EH (cell line): ENCODE measurements at regions not wholly inside any gene's neighbourhood (a gene's known extent, or its start where the extent isn't known, plus 50 kb on each side); places are given as distances from the start of the nearest gene placed in this dataset.
"Not testable (repeated sequence)": the region's sequence is repeated elsewhere in the genome, so short reads cannot be mapped to it uniquely, and the experiment has no call there.

ENCODE experiments used
- DNase-seq: peaks from one replicate; pipeline ENCODE4 v3.0.0-alpha.2; 2015; ENCODE audit warnings: low read depth

DNA sequence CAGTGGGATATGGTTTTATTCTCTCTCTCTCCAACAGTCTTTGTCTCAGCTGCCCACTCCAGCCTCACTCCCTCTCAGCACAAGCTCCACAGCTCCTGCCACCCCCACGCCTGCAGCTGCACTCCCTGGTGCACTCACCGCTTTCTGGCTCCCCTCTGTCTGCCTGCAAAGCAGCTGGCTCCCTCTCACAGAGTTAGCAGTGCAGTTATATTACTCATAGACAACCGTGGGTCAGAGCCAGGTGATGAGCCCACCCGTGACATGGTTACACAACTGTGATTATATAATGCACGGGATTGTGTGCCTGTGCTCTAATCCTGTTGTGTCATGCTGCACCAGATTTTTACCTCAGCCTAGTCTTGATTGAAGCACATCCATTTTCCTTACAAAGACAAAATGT is 276.9 kb upstream of the CHAC2 start:
- DNase-seq = no peak

DNA sequence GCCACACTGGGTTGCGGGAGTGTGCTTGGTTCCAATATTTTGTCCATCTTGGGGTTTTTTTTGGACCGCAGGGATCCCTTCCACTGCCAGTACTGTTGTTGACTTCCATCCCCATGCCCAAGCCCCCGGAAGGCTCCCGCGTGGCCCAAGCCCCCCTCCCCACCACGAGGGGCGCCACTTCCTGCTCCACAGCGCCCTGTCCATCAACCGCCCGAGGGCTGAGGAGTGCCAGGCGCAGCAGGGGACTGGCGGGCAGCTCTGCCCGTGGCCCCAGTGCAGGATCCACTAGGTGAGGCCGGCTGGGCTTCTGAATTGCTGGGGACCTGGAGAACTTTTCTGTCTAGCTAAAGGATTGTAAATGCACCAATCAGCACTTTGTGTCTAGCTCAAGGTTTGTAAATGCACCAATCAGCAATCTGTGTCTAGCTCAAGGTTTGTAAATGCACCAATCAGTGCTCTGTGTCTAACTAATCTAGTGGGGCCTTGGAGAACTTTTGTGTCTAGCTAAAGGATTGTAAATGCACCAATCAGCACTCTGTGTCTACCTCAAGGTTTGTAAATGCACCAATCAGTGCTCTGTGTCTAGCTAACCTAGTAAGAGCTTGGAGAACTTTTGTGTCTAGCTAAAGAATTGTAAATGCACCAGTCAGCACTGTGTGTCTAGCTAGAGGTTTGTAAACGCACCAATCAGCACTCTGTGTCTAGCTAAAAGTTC is 281.3 kb upstream of the CHAC2 start:
- DNase-seq = not testable (repeated sequence)

- DNase-seq = no peak
Measured at GRCh38 chr2:53485021-53485728, 282.4 kb upstream of the CHAC2 start.

DNA sequence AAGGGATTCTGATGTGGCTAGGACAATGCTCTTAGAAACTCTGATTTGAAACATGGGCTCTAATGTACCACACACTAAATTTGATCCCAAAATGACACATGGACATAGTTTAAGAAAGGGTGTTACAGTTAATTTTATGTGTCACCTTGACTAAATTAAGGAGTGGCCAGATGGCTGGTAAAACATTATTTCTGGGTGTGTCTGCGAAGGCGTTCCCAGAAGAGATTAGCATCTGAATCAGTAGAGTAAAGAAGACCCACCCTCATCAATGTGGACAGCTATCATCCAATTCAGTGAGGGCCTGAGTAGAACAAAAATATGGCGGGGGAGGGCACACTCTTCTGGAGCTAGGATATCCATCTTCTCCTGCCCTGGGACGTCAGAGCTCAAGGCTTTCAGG is 283.1 kb upstream of the CHAC2 start:
- DNase-seq = no peak

DNA sequence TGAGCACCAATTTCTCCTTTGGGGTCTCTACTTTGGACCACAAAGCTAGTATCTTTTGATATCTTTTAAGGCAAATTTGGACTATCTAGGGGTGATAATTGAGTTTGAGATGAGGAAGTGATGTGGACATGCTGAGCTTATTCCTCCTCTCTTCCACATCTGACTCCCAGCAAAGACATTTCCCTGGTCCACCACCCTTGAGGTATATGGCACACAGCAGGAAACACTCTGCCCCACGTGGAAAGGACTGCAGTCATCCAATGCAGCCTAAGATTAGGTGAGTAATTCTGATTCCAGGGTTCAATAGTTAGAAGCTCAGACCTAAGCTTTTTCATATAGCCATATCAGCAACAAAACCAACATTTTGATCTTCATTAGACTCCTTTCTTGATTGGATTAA is 290.1 kb upstream of the CHAC2 start:
- no peak for DNase-seq

DNA sequence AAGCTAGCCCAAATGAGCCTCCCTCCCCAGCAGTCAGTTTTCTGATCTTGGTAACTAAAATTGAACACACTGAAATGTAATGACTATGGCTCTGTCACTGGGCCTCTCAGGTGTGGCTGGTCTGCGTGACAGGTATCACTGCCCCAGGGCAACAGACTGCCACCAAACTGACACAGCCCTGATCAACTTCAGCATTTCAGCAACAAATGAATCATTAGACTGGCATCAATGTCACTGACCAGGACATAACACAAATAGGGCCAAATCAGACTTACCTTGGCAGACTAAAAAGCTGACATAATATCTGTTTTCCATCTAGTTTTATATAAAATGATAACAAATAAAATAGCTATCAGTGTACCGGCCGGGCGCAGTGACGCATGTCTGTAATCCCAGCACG is 290.8 kb upstream of the CHAC2 start:
- DNase-seq = no peak

- DNase-seq = peak; percentile 23
Measured at GRCh38 chr2:53475766-53476165, 291.8 kb upstream of the CHAC2 start.

GRCh38 chr2:53475321-53475720 is 292.3 kb upstream of the CHAC2 start:
- DNase-seq = peak; percentile 88

DNA sequence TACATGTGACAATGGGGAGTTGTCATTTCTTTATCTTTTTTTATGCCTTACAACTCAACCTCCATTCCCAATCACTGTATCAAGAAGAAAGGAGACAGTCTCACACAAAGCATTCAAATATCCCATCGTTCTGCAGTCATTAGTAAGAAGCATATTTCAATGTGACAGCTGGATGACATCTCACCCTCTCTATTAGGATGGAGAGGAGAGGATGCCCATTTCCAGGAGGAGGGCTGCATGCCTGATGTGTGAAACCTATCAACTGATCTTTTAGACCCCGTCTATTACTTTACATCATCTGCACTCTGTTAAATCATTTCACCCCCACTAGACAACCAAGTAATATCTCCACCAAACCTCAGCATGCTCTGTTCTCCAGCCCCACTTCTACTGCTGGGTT is 292.7 kb upstream of the CHAC2 start:
- no peak for DNase-seq

DNA sequence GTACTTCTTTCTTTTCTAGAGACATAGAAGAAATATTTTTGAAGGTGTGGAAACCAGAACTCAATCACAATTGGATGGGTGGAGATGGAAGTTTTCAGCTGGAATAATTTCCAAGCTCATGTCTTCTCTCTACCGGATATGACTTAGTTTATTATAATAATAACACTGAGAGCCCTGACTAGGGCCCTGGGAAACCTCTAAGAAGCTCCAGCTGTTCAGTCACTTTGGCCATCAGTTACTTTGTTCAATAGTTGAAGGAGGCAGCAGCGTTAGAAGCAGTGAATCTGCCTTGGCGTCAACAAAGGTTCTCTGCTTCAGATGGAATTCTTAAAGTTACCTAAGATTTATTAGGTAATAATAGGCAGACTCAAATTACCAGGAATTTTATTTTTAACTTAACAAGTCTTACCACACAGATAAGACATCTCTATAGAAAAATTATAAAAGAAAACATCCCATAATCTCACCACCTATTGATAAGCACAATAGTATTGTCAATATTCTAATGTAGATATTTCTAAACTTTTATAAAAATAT is 293.8 kb upstream of the CHAC2 start:
- DNase-seq = peak; percentile 27

GRCh38 chr2:53473236-53473635 is 294.4 kb upstream of the CHAC2 start:
- DNase-seq = no peak

GRCh38 chr2:53467467-53468180 is 300.0 kb upstream of the CHAC2 start:
- no peak for DNase-seq

DNA sequence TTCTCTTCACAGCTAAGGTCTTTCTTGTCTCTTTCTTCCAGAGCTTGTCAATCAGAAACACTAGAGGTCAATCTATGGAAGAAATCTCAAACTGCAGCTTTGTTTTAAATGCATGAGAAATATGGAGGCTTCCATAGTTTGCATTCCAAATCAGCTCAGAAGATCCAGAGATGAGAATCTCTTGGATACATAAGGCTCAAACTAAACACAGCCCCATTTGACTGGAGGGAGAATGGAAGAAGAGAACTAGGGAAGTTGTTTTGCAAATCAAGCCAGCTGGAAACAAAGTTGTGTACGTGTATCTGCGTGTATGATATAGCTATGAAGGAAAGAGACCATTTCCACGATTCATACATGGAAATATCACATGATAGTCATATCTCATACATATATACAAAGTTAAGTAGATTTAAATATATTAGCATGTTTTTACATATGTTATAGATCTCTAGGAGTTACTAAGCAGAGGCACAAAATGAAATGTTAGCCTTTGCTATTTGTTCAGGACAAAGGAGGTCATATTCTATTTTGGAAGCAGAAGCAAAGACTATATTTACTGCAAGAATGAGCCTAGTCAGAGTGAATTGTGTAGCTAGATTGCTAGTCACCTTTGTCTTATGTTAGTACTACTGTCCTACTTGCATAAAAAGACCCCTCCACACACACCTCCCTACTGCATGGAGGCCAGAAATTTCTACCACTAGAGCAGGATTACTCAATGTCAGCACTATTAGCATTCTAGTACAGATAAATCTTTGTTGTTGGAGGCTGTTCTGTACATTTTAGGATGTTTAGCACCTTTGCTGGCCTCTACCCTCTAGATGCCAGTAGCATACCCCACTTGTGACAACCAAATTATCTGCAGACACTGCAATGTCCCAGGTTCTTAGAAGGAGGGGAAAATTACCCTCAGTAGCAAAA is 303.5 kb upstream of the CHAC2 start:
- DNase-seq = no peak

DNA sequence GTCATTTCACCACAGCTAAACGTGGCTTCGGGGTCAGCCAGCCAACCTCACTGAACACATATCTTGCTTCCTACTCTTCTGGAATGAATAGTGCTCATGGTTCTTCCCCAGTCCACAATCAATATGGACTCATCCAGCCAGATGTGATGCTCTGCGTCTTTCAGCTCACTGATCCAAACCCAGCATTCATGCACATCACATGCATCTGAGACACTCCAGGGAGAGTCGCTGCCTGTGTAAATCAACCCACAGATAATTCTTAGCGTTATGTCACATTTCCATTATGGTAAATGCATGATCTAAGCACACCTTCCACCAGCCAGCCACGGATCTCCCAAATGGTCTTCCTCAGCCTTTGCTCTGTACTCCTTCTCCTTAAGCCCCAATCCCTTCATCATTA is 306.7 kb upstream of the CHAC2 start:
- no peak for DNase-seq

- peak; percentile 43 for DNase-seq
Measured at GRCh38 chr2:53460347-53460746, 307.3 kb upstream of the CHAC2 start.

DNA sequence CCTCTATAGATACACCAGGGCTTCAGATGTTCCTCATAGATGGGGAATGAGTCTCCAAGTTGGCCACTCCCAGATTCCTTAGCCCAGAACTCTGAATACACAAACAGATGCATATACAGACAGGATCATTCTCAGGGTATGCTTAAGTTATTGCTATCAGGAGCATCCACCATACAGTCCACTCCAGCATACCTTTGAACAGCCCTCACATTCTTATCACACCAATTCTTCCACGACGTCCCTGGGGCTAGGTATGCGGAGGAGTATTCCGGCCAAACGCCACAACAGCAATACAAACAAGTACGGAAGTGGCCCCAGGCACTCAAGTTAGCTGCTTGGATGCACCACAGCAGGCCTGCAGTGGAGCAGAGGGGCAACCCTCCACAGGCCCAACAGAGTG is 312.5 kb upstream of the CHAC2 start:
- peak; percentile 30 for DNase-seq

DNA sequence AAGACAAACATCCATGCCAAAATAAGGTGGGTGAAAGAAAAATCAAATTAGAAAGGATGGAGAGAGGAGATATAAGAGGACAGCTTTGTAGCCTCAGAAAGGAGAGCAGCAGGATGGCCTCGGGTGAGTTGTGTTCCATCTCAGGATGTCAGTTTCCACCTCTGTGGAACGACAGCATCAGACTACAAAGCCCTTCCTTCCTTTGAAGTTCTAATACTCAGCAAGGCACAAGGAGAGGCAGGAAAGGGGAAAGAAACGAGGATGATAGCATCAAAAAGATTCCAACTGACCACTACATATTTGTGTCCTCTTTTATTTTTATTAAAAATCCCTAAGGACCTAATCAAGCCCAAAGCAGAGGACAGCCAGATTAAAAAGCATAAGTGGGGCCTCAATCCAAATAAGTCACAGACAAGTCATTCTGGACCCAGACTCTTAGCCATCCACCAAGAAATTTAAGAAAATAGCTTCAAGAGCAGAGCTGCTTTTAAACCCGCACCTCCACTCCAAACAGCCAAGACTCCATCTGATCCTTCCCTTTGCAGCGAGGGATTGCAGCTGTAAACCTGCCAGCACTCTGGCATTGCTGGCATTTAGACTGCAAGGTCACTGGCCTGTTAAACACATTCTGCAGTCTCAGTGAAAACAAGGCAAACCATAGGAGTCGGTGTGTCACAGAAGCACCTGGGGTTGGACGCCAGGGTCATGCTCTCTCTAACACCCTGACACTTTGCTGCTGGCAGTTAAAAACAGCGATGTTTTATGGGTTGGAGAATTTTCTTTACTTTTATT is 314.5 kb upstream of the CHAC2 start:
- peak; percentile 15 for DNase-seq

- no peak for DNase-seq
Measured at GRCh38 chr2:53452400-53452799, 315.2 kb upstream of the CHAC2 start.

- DNase-seq = no peak
Measured at GRCh38 chr2:53450923-53451322, 316.7 kb upstream of the CHAC2 start.

GRCh38 chr2:53448591-53448990 is 319.0 kb upstream of the CHAC2 start:
- DNase-seq = no peak

DNA sequence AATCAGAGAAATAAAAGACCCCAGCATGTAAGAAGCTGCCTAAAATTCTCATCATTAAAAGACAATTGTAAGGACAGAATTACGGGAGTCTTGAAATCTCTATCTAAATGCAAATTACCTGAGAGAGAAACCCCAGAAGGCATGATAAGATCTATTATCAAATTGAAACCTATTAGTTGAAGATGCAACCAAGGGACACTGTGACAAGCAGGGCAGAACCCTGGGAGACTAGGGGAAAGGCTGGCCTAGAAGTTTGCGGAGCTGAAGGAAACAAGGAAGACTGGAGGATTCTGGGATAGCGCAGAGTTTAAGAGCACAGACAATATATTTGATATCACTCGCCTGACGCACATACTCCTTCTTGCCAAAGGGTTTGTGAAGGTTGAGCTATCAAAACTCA is 319.5 kb upstream of the CHAC2 start:
- no peak for DNase-seq
